GM12875 (cell line): ENCODE measurements at regions not wholly inside any gene's neighbourhood (a gene's known extent, or its start where the extent isn't known, plus 50 kb on each side); places are given as distances from the start of the nearest gene placed in this dataset.
A peak's percentile ranks its signal among the peaks of the same experiment; 100 is the strongest.
"Not testable (repeated sequence)": the region's sequence is repeated elsewhere in the genome, so short reads cannot be mapped to it uniquely, and the experiment has no call there.

Experiments used
- H3K4me3 ChIP-seq: one replicate; pipeline ENCODE4 v1.5.1; 2011; ENCODE audit warnings: low read depth, low read length, control low read depth
- CTCF ChIP-seq: IDR thresholded peaks from 2 replicates; pipeline ENCODE4 v1.5.1; 2011; ENCODE audit warnings: low read depth, mild to moderate bottlenecking, control low read depth, inconsistent platforms, low read length, moderate library complexity, borderline replicate concordance; ENCODE audit not compliant: insufficient read depth

DNA sequence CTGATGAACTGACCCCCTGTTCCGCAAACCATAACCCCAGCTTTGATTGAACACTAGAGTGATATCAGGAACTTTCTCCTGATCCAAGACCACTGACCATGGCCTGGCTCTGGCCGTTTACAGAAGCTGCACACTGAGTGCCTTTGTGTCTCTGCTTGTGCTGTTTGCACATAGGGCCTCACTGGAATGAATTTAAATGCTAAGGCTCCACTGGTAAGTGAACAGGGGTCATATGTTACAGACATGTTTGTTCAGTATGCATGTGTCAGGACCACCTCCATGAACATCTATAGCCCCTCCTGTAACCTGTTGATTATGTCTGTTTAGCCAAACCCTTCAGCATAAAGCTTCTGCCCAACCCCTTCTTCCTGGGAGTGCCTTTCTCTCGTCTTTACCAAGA is 1239.8 kb downstream of the TMEM121 start:
- no peak overlapping the region for H3K4me3 ChIP-seq
- TF ChIP-seq CTCF: no peak

DNA sequence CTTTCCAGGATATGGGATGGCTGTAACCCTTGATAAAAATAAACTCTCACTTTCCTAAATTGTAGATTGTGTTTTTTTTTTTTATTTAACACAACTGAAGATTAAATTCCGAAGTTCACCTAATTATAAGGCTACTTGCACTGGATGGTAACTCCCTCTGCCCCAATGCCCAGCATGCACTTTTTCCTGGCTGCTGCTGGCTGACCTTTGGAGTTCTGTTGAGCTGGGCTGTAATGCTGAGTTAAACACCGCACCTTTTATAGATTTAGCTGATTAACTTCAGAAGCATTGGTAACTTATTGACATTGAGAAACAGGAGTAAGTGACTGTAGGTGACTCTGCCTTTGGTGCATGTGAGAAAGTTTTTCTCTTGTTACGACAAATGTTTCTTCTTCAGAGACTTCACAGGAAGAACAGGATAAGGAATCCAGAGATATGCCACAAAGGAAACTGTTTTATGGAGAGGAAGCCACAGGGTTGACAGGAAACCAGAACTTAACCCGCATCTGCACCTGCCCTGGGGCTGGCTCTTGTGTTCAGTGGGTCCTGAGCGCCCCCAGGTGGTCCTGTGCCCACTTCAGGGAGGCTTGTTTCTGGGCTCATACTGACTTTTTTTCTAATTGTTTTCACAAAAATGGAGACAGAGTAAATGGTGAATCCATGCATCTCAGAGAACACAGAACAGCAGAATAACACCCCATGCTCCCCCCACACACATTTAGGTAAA is 1240.3 kb downstream of the TMEM121 start:
- H3K4me3 ChIP-seq: not testable (repeated sequence)
- TF ChIP-seq CTCF: peak; percentile 34

DNA sequence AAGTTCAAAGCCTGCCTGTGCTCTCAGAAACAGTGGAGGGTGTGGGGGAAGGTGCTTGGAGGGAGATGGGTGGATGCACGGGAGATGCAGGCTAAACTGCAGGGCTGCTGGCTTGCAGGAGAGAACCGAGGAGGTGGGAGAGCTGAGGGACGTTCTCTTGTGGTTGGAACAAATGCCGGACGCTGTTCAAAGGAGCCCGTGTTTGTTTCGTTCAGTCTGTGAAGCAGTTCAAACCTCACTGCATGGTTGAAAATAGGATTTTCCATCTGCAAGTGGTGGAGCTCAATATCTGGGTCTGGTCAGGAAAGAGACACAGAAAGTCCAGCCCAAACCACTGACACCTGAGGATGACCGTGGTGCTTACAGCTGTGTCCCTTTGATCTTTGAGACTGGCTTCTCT is 1241.8 kb downstream of the TMEM121 start:
- H3K4me3 ChIP-seq: not testable (repeated sequence)

- not testable (repeated sequence) for H3K4me3 ChIP-seq
Observed at GRCh38 chr14:106768972-106769700, 1242.8 kb downstream of the TMEM121 start.

GRCh38 chr14:106770158-106770672 is 1243.8 kb downstream of the TMEM121 start:
- H3K4me3 ChIP-seq: not testable (repeated sequence)

DNA sequence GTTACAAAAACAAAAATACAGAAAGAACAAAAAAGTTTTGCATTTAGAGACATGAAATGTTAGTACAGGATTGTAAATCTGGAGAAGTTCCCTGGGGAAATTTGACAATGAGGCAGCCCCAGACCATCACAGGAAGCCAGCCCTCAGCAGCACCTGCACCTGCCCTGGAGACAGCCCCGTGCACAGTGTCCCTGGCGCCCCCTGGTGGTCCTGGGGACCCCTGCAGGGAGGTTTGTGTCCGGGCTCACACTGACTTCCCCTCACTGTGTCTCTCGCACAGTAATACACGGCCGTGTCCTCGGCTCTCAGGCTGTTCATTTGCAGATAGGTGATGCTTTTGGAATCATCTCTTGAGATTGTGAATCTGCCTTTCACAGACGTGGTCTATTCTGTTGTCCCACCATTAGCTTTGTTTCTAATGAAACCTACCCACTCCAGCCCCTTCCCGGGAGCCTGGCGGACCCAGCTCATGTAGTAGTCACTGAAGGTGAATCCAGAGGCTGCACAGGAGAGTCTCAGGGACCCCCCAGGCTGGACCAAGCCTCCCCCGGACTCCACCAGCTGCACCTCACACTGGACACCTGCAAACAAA is 1248.6 kb downstream of the TMEM121 start:
- H3K4me3 ChIP-seq: not testable (repeated sequence)
- peak; percentile 72 for TF ChIP-seq CTCF

- TF ChIP-seq CTCF: no peak
- no peak overlapping the region for H3K4me3 ChIP-seq
Observed at GRCh38 chr14:106776395-106776983, 1250.1 kb downstream of the TMEM121 start.

DNA sequence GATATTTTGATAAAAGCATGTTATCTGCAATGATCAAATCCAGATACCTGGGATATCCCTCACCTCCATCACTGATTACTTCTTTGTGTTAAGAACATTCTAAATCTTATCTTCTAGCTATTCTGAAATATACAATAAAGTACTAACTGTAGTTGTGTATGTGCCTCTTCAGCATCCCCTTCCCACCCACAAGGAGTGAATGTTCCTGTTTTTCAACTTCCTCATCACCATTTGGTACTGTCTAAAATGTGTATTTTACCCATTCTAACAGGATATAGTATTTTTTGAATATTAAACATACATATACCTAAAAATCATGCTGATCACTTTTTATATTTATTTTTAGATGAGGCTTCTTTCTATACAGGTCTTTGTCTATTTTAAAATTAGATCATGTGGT is 1252.6 kb downstream of the TMEM121 start:
- TF ChIP-seq CTCF: no peak
- H3K4me3 ChIP-seq: no peak overlapping the region
